ENCODE measurements at regions not wholly inside any gene's neighbourhood (a gene's known extent, or its start where the extent isn't known, plus 50 kb on each side); places are given as distances from the start of the nearest gene placed in this dataset.

DNA sequence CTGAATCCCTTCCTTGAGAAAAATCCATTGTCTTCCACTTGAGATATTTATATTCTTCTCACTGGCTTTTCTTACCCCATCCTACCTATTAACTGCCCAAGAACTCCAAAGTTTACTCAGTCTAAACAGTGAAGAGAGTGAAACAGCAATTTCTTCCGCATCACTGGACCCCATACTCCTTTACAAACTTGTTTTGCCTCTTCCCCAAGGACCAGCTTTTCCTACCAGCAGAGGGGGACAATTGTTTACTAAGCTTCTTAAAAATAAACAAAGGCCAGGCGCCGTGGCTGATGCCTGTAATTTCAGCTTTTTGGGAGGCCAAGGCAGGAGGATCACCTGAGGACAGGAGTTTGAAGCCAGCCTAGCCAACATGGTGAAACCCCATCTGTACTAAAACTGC, 52.0 kb downstream of the LRATD1 start:
- DNase-seq (ENCODE audit: low read depth in 2 of 2): no peak

DNA sequence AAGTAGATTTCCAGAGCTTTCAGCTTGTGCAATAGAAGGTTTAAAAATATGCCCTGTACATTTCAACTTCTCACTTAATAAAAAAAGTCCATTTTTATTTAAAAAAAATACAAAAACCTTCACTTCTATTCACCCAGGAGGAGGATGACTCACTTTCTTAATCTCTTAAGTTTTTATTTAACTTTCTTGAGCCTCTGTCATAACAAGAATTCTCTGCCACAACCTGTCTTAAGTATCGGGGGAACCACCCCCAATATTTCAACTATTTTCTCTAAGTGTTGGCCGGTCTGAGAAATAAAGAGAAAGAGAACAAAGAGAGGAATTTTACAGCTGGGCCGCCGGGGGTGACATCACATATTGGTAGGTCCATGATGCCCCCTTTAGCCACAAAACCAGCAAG, 58.4 kb downstream of the LRATD1 start:
- no peak for DNase-seq (ENCODE audit: low read depth in 2 of 2)

DNA sequence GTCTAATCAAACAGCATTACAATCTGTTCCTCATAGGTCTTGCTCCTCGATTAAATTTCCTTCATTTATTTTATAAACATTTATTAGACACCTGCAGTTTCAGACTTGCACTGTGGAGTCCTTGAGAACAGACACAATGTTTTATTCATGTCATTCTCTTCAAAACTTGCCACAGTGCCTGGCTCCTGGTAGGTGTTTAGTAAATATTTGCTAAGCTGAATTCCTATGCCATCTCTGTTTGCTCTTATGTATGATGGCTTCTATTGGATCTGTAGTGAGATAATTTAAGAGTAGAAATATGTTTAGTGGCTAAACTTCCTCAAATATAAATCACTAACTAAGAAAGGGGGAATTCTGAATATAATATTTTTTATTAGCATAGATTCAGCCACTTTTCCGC, 61.4 kb downstream of the LRATD1 start:
- DNase-seq (ENCODE audit: low read depth in 2 of 2): no peak

DNA sequence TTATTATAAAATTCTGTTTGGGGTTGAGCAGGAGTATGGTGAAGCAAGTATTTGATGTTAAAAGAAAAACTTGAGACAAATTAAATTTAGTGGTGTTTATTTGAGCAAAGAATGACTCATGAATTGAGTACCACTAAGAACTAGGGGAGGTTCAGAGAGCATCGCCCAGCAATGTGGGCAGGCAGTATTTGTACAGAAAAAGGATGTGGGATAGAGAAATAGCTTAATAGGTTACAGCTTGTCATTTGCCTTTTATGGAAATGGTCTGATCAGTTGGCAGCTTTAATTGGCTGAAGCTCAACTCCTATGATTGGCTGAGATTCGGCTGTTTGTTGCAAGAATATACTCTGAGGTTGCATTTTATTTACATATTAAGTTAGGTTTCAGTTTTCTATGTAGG, 68.2 kb downstream of the LRATD1 start:
- no peak for DNase-seq (ENCODE audit: low read depth in 2 of 2)

DNA sequence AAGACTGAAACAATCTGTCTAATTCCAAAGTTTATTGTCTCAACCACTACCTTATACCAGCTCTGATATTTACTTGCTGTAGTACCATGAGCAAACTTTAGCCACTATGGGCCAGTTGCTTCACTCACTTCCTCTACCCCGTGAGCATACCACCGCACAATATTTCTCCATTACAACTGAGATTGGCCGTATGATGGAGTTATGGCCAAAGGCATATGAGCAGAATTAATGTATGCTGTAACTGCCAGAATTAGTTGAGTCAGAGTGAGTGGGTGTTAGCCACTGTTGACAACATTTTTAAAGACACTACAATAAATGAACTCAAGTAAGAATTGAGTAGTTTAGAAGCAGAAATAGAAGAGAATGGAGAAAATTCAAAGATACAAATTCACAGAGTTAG, 69.7 kb downstream of the LRATD1 start:
- DNase-seq (ENCODE audit: low read depth in 2 of 2): no peak

DNA sequence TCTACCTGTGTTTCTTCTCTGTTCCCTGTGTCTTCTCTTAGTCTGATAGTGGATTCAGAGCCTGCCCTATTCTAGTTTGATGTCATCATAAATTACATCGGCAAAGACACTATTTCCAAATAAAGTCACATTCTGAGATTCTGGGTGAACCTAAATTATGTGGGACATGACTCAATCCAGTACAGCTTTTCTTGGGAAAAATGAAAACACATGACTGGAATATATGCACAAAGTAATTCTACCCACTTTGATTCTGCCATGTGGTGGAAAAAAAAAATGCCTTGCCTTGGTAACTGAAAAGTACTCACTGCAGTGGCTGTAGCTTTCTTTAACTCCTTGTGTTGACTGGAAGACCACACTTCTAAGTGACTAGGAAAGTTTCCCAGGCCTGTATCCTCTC, 73.7 kb downstream of the LRATD1 start:
- DNase-seq (ENCODE audit: low read depth in 2 of 2): no peak

DNA sequence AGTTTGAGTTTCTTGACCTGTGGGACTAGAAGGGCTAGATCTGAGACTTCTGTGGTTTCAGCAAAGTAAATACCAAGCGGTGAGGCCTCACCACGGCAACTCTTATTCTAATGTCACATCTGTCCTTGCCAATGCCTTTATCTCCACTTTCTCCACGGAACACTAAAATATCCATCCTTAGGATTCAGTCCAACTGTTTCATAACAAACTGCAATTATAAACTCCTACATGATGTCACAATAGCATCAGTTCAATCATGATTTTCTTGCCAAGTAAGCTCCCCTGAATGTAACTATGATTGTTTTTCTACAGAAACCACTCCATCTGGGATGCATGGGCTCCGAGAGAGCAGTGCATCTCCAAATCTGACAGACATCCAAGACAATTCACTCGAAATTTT, 79.6 kb downstream of the LRATD1 start:
- no peak for DNase-seq (ENCODE audit: low read depth in 2 of 2)

DNA sequence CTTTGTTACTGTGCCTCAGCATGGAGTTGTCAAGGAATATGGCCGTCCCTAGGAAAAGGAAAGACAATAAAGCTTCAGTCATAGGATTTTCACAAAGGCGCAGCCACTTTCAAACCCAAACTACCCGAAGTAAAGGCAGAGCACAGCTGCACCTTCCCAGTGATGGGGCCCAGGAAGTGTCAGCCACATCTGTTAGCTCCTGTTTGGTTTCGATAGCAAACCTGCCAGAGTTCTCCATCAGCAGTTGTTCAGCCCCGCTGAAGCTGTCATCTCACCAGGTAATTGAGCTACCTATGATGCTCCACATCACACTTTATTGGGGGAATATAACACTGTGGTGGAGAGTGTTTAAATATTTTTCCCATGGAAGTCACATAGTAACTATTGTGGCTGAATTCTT, 80.7 kb downstream of the LRATD1 start:
- DNase-seq (ENCODE audit: low read depth in 2 of 2): no peak

DNA sequence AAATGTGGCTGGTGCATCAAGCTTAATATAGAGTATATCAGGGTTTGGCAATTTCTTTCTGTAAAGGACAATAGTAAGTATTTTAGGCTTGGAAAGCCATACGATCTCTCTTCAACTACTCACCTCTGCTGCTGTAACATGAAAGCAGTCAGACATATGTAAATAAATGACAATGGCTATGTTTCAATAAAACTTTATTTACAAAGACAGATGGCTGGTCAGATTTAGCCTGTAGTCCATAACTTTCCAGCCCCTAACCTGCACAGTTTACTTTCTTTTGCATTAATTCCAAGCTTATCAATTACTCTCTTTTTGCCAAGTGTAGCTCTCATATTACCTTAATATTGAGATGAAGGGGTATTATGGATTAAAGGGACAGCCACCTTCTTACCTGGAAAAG, 83.1 kb downstream of the LRATD1 start:
- no peak for DNase-seq (ENCODE audit: low read depth in 2 of 2)

DNA sequence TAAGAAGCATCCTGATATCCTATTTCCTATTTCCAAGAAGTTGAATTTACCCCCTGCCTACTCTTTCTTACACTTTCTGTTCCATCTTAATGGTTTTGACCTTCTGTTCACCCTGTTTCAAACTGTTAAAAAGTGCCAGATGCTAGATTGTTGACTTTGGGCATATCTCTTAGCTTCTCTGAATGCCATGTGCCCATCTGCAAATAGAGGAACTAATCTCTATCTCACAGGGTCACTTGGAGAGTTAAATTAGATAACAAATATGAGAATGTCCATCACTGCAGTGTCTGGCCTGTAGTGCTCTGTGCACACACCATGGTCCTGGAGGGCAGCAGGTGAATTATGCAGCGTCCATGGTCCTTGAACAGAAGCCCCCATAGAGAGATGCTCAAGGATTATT, 83.8 kb downstream of the LRATD1 start:
- DNase-seq (ENCODE audit: low read depth in 2 of 2): no peak

DNA sequence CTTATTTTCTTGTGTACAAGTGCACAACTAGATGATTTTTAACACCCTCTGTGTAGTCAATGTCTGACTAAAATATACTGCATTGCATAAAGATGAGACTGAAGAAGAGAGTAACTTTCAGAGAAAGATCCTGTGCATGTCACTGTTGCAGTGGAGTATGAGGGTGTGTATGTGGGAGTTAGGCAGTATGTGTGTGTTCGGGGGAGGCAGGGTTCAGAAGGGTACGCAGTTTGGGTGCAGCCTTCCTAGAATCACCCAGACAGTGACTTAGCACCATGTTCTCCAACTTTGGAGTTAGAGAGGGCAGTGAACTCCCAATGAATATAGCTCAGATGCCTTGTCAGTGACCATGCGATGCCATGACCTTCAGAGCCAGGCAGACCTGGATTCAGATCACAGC, 84.6 kb downstream of the LRATD1 start:
- DNase-seq (ENCODE audit: low read depth in 2 of 2): no peak

DNA sequence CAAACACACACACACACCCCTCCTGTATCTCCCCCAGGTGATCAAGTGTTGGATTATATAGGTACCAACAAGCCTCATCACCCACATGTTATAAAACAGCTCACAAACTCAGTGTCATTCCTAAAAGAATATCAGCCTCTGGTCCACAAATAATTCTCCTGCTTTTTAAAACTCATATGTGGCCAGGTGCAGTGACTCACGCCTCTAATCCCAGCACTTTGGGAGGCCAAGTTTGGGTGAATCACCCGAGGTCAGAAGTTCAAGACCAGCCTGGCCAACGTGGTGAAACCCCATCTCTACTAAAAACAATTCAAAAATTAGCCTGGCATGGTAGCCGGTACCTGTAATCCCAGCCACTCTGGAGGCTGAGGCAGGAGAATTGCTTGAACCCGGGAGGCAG, 87.8 kb downstream of the LRATD1 start:
- no peak for DNase-seq (ENCODE audit: low read depth in 2 of 2)

DNA sequence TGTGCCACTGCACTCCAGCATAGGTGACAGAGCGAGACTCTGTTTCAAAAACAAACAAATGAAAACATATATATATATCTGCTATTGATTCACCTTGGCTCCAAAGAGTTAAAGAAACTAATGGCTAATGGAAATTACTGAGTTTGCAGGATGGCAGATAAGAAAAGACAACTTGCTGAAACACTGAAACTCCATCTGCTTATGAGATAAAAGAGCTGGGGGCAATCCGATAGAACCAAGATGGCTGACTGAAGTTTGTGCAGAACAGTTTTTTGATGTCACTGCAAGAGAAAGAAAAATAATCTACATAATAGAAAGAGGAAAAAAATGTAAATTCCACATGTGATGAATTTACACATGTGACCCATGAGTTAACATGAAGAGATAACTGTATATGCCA, 88.2 kb downstream of the LRATD1 start:
- DNase-seq (ENCODE audit: low read depth in 2 of 2): no peak

DNA sequence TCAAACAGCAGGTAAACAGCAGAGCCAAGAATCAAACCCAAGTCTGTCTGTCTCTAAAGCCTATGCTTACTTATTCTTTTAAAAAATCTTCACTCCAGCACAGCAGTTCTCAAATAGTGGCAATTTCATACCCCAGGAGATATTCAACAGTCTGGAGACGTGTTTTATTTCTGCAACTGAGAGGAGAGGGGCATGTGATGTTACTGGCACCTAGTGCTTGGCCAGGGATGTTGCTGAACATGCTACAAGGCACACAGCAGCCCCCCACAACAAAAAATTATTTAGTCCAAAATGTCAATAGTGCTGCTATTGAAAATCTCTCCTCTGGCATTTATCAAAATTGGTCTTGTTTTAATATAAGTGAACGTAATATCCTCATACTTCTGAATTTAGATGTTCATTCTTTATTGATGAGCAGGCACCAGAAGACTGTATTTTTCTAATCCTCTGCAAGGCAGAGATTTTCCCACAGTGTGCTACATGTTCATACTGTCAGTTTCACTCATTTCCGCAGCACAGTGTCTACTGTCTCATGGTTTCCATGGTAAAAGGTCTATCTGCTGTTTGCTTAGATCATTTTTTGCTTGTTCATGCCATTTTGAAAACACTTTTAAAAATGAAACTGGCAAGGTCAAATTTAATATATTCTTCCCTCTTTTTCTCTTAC, 90.5 kb downstream of the LRATD1 start:
- DNase-seq (ENCODE audit: low read depth in 2 of 2): no peak

DNA sequence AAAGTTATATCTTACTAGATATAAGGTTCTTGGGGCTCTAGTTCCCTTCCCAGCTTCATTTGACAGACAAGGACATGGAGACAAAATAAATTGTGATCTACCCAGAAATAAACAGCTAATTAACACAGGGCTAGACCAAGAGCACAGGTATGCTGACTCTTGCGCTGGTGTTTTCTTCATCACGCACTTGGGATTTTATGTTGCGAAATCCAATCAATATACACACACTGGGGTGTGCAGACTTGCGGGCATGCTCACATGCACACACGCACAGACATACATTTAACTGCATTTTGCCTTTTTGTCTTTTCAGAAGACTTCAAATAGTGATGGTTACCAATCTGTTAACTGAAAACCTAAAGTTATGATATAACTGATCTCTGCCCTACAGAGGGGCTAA, 91.2 kb downstream of the LRATD1 start:
- no peak for DNase-seq (ENCODE audit: low read depth in 2 of 2)

DNA sequence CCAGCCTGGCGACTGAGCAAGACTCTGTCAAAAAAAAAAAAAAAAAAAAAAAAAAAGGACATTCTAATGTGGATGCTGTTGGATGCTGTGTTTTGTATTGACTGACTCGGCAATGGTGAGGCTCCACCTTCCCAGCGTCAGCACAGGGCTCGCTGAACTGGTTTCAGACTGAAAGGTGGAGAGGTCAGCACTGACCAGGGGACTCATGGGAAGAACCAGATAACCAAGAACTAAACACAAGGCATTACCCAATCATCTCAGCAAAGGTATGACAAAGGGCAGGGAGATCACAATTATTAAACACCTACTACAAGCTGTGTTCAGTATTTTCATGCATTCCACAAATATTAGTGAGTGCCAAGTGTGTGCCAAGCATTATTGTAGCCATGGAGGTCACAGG, 103.2 kb downstream of the LRATD1 start:
- no peak for DNase-seq (ENCODE audit: low read depth in 2 of 2)

DNA sequence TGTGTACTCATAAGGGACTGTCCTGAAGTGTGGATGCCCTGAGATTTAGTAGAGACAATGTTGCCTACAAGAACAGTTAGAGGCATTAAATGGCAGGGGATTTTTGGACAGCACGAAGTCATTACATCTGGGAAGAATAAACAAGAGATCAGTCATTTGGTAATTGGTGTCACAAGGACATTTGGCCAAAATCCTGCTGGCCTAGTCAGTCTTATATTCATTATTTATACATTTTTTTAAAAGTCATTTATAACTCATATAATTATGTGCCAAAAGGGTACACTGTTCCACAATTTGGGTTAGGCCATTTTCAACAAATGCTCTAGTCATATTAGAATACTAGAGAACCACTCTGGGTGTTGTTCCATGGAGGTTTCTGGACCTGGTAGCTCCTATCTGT, 104.7 kb downstream of the LRATD1 start:
- DNase-seq (ENCODE audit: low read depth in 2 of 2): no peak

DNA sequence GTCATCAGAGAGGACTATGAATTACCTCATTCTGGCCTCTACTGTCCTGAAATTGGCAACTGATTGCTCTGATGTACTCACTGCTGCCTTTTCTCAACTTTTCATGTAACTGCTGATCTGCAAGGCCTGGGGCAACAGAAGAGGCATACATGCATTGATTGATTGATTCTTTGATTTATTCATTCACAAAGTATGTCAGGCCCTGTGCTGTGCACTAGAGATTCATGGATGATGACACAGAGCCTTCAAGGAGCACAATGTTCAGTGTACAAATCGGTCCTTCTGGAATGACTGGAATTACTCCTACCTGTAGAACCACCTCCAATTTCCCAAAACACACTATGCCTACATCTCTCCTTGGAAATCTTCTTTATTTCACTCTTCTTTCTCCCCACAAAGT, 111.3 kb downstream of the LRATD1 start:
- DNase-seq (ENCODE audit: low read depth in 2 of 2): no peak

DNA sequence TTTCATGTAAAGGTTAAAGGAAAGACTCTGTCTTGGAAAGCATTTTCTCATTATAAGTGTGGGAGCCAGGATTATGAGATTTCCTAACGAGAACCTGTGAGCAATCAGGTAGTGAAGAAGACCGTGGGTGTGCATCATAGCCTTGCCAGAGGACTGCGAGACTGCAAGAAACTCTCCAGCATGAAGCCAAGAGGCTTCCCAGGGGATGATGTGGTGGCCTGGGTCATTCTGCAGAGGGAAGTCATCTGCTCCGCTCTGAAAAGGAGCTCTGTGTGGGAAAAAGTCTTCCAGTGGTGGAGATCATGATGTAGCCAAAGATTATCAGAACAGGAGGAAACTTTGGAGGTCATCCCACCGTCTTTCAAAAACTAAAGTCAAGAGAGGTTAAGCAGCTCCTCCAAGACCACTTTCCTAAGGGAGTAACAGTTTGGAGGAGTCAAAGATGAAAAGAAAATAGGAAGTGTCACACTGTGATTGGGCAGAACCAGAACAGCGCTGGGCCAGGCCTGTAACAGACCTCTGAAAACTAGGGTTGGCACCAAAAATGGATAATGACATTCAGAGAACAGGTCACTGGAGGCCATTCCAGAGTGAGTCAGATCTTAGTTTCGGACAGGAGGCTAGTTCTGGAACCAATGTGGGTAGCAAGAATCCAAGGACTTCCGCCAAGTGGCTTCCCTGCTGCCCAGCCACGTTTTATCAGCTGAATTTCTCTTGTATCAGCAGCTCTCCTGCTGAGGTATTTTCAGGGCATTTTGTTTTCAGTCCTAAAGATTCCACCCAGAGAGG, 113.0 kb downstream of the LRATD1 start:
- DNase-seq (ENCODE audit: low read depth in 2 of 2): no peak

DNA sequence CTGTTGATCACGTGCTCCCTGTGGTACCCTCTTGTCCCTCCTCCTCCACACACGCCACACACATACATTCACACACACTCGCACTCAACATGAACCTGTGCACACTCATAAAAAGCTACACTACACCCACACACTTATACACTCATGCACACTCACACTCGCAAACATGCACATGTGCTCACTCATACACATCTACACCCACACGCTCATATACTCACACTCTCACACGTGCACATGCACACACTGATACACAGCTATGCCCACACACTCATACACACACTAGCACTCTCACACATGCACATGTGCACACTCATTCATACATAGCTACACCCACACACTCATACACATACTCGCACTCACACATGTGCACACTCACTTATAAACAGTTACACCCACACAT, 113.6 kb downstream of the LRATD1 start:
- no peak for DNase-seq (ENCODE audit: low read depth in 2 of 2)

DNA sequence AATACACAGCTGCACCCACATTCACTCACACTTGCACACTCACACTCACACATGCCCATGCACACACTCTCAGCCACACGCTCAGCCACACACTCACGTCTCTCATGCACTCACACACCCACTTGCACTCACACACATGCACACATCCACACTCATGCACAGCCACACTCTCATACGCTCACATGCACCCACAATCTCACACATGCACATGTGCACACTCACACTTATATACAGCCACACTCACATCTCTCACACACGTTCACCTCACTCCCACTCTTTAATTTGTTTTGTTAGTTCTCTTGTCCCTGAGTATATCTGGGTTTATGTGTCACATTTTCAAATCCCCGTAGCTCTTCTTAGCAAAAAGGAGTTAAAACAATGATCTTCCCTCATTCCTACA, 114.9 kb downstream of the LRATD1 start:
- no peak for DNase-seq (ENCODE audit: low read depth in 2 of 2)

DNA sequence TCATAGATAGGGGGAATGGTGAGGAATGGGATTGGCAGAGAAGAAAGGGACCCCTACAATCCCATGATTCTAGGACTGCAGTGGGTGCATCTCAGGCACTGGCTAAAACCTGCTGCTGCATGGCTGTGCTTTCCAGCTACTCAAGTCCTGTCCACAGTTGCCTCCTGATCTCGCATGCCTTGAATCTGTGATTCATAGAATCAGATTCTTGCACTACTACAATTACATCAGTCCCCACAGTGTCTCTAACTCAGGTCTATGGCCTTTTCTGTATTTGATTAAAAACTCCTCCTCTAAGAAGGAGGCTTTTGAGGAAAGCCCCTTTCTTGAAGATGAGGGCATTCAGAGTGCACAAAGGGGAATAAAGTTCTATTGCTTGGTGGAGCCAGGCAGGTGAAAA, 117.4 kb downstream of the LRATD1 start:
- DNase-seq (ENCODE audit: low read depth in 2 of 2): no peak

DNA sequence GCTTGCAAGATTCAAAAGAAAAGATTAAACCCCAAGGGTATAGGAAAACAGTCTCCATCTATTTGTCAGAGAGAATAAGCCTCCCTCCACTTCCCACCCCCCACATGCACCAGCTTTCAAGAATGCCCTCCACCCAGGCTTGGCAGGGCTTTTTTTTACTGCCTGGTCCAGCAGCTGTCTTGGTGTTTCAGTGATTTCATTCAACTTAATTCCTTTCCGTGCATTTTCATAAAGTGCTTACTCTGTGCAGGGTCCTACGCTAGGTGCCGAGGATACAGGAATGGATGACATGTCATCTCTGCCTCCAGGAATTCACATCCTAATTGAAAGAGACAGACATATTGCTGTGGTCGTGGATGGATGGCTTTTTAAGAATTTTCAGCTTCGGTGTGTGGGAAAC, 117.9 kb downstream of the LRATD1 start:
- no peak for DNase-seq (ENCODE audit: low read depth in 2 of 2)

DNA sequence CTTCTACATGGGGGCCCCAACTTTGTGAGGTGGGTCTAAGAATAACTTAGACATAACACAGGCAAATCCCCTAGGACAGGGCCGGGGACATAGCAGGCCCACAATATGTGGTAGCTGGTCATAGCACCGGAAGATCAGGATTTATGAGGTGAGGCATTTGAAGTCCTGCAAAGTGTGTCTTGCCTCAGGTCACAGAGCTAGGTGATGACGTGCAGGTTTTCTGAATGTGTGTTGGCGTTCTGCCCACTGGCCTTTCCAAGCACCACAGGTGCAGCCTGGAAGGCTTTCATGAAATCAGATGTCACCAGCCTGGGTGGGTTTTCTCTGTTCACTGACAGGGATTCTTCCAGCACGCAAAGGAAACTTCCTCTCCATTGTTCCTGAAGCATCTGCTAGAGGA, 119.1 kb downstream of the LRATD1 start:
- no peak for DNase-seq (ENCODE audit: low read depth in 2 of 2)
